Endothelial cell of umbilical vein (primary cell): ENCODE measurements at regions not wholly inside any gene's neighbourhood (a gene's known extent, or its start where the extent isn't known, plus 50 kb on each side); places are given as distances from the start of the nearest gene placed in this dataset.

ENCODE experiments used
- BruUV-seq: library from RNA; stranded (reverse); fragments of 400-500 nt; replicated peaks from 2 replicates; lab custom pipeline; 2021; lab: Mats Ljungman, UMichigan
- CTCF ChIA-PET: fragments of 300-600, 350-600 bp; sonication (Branson Sonifier 250); formaldehyde crosslinking; loops from one replicate; lab custom pipeline; 2021; ENCODE audit warnings: antibody characterized with exemption, inconsistent platforms; lab: Charles Lee
- POLR2A ChIA-PET: fragments of 300-600, 350-600 bp; sonication (Branson Sonifier 250); formaldehyde crosslinking; loops from one replicate; lab custom pipeline; 2021; ENCODE audit warnings: antibody characterized with exemption, inconsistent platforms; lab: Charles Lee
- DNase-seq: peaks from one replicate; pipeline ENCODE4 v3.0.0-alpha.2; 2011; ENCODE audit warnings: low read depth, low spot score
- FAIRE-seq: peaks from 2 replicates; lab custom pipeline; 2011; peaks lifted over from hg19 to GRCh38; lab: Jason Lieb, UNC
- H2AFZ ChIP-seq: 2 replicates; pipeline ENCODE4 v1.6.0; 2012; ENCODE audit warnings: low read depth, low read length, control low read depth, inconsistent platforms
- H3K27ac ChIP-seq: 2 replicates; pipeline ENCODE4 v1.5.1; 2011; ENCODE audit warnings: low read depth, mild to moderate bottlenecking, control low read depth, low read length, moderate library complexity; ENCODE audit not compliant: insufficient read depth
- H3K27me3 ChIP-seq, 2 experiments: 2 replicates each; pipeline versions ENCODE4 v1.6.0 to v1.6.1; 2011; ENCODE audit warnings: low read length in 2 of 2, mixed read lengths in 1 of 2; ENCODE audit not compliant: control insufficient read depth in 2 of 2, insufficient read depth in 2 of 2
- H3K36me3 ChIP-seq, 2 experiments: 2 replicates in 1 of 2; 3 replicates in 1 of 2; pipeline ENCODE4 v1.5.1; 2011; ENCODE audit warnings: low read length in 2 of 2, mild to moderate bottlenecking in 1 of 2, moderate library complexity in 1 of 2; ENCODE audit not compliant: control insufficient read depth in 2 of 2, insufficient read depth in 2 of 2; ENCODE audit errors: extremely low read depth in 1 of 2
- H3K4me1 ChIP-seq: 3 replicates; pipeline ENCODE4 v1.5.1; 2011; ENCODE audit warnings: mild to moderate bottlenecking, low read length; ENCODE audit not compliant: control insufficient read depth, insufficient read depth; ENCODE audit errors: extremely low read depth
- H3K4me2 ChIP-seq: 2 replicates; pipeline ENCODE4 v1.6.1; 2011; ENCODE audit warnings: low read length, control low read depth, mixed read lengths; ENCODE audit not compliant: insufficient read depth
- H3K4me3 ChIP-seq, 3 experiments: fragments of 200-600 bp in 1 of 3; sonication (generic), shearing (Covaris generic) in 1 of 3; replicated peaks in 1 of 3; 2 replicates each; pipeline ENCODE4 v1.5.1; 2011 to 2016; ENCODE audit warnings: control low read depth in 3 of 3, low read length in 3 of 3, mild to moderate bottlenecking in 2 of 3, inconsistent platforms in 1 of 3, low read depth in 1 of 3, moderate library complexity in 1 of 3; ENCODE audit not compliant: insufficient read depth in 1 of 3
- H3K79me2 ChIP-seq: 2 replicates; pipeline ENCODE4 v1.6.0; 2012; ENCODE audit warnings: low read length, inconsistent platforms; ENCODE audit not compliant: control insufficient read depth, insufficient read depth
- H3K9ac ChIP-seq: replicated peaks from 2 replicates; pipeline ENCODE3; 2011; ENCODE audit warnings: low read length, control low read depth; ENCODE audit not compliant: insufficient read depth; ENCODE audit errors: extremely low read depth
- H3K9me1 ChIP-seq: replicated peaks from 3 replicates; pipeline ENCODE4 v1.6.0; 2011; ENCODE audit warnings: mild to moderate bottlenecking, low read length; ENCODE audit not compliant: control insufficient read depth, insufficient read depth; ENCODE audit errors: extremely low read depth
- H3K9me3 ChIP-seq: replicated peaks from 2 replicates; pipeline ENCODE4 v1.5.1; 2012; ENCODE audit warnings: low read length, inconsistent platforms; ENCODE audit not compliant: control insufficient read depth, insufficient read depth
- H4K20me1 ChIP-seq: replicated peaks from 2 replicates; pipeline ENCODE3; 2011; ENCODE audit warnings: mild to moderate bottlenecking, low read length; ENCODE audit not compliant: control insufficient read depth, insufficient read depth; ENCODE audit errors: extremely low read depth
- CTCF ChIP-seq, 2 donors: IDR thresholded peaks; 1 replicate in 1 of 2; 2 replicates in 1 of 2; pipeline ENCODE4 v1.5.1; 2011; ENCODE audit warnings: low read length in 2 of 2, mild to moderate bottlenecking in 2 of 2, moderate library complexity in 2 of 2, control low read depth in 1 of 2, inconsistent platforms in 1 of 2, low read depth in 1 of 2; ENCODE audit not compliant: insufficient read depth in 1 of 2; ENCODE audit errors: extremely low read depth in 1 of 2
- EZH2 ChIP-seq: IDR thresholded peaks from 2 replicates; pipeline ENCODE4 v1.6.1; 2012; ENCODE audit warnings: borderline replicate concordance, low read depth, mild to moderate bottlenecking, moderate library complexity, low read length, inconsistent platforms; ENCODE audit not compliant: severe bottlenecking
- FOS ChIP-seq: IDR thresholded peaks from 2 replicates; pipeline ENCODE4 v1.6.1; 2011; ENCODE audit warnings: mild to moderate bottlenecking, low read length, moderate library complexity, borderline replicate concordance; ENCODE audit not compliant: insufficient read depth
- GATA2 ChIP-seq: IDR thresholded peaks from 2 replicates; pipeline ENCODE4 v1.7.0; 2011; ENCODE audit warnings: low read depth, mild to moderate bottlenecking, moderate library complexity, mixed read lengths, low read length; ENCODE audit not compliant: insufficient read length, insufficient read depth
- JUN ChIP-seq: IDR thresholded peaks from 2 replicates; pipeline ENCODE4 v1.6.1; 2011; ENCODE audit warnings: borderline replicate concordance, low read depth; ENCODE audit not compliant: insufficient read length, insufficient read depth
- MAX ChIP-seq: IDR thresholded peaks from 2 replicates; pipeline ENCODE4 v1.6.1; 2011; ENCODE audit not compliant: insufficient read depth, insufficient read length
- MYC ChIP-seq: IDR thresholded peaks from one replicate; pipeline ENCODE4 v1.6.1; 2011; ENCODE audit warnings: mild to moderate bottlenecking, low read depth, low read length
- POLR2A ChIP-seq: IDR thresholded peaks from 2 replicates; pipeline ENCODE4 v1.6.1; 2012; ENCODE audit warnings: low read depth, mild to moderate bottlenecking, control low read depth, low read length
- dilution Hi-C: fragments of 300-500 bp; cut with MboI; formaldehyde crosslinking; loops from one replicate; pipeline ENCODE4 v1.15.0; 2019; ENCODE audit warnings: low sequenced_read_pairs; ENCODE audit not compliant: extremely low pct_ligation_motif_present
- intact Hi-C: fragments of 100-400 bp; cut with micrococcal nuclease; formaldehyde crosslinking; loops from one replicate; pipeline ENCODE4 v1.10.0; 2022

- H4K20me1 ChIP-seq, result no peaks in the 10 kb centered on the region
- no peaks in the 10 kb centered on the region for H3K79me2 ChIP-seq
- H2AFZ ChIP-seq, result no peak overlapping the region
- POLR2A ChIA-PET, result no interaction called here
- TF ChIP-seq CTCF (IDR thresholded peaks at IDR 0.05; ENCODE audit: extremely low read depth in 1 of 2, insufficient read depth in 1 of 2, low read depth in 1 of 2, low read length in 2 of 2) (no peak), GATA2 (no peak), MAX (no peak), POLR2A (no peak), FOS (no peak), MYC (no peak), JUN (no peak), EZH2 (no peak)
- H3K36me3 ChIP-seq, result no peaks in the 10 kb centered on the region
- no peaks in the 10 kb centered on the region for H3K9me1 ChIP-seq
- no peak overlapping the region for H3K27ac ChIP-seq
- no peak overlapping the region for H3K4me2 ChIP-seq
- DNase-seq (no peak), FAIRE-seq (no peak)
- no TSS peak for BruUV-seq
- H3K9ac ChIP-seq, result no peak overlapping the region
- H3K4me3 ChIP-seq, result no peak overlapping the region
- intact Hi-C loops (no loop called here), dilution Hi-C loops (no loop called here)
- CTCF ChIA-PET, result no interaction called here
- H3K4me1 ChIP-seq, result no peaks in the 10 kb centered on the region
- no peaks in the 10 kb centered on the region for H3K9me3 ChIP-seq
- H3K27me3 ChIP-seq, result peaks cover 4 to 20% of the 10 kb centered on the region in 2 experiments
Measured at GRCh38 chr12:105769486-105769885, 369.3 kb downstream of the NUAK1 start.
